ENCODE measurements at regions not wholly inside any gene's neighbourhood (a gene's known extent, or its start where the extent isn't known, plus 50 kb on each side); places are given as distances from the start of the nearest gene placed in this dataset.

DNA sequence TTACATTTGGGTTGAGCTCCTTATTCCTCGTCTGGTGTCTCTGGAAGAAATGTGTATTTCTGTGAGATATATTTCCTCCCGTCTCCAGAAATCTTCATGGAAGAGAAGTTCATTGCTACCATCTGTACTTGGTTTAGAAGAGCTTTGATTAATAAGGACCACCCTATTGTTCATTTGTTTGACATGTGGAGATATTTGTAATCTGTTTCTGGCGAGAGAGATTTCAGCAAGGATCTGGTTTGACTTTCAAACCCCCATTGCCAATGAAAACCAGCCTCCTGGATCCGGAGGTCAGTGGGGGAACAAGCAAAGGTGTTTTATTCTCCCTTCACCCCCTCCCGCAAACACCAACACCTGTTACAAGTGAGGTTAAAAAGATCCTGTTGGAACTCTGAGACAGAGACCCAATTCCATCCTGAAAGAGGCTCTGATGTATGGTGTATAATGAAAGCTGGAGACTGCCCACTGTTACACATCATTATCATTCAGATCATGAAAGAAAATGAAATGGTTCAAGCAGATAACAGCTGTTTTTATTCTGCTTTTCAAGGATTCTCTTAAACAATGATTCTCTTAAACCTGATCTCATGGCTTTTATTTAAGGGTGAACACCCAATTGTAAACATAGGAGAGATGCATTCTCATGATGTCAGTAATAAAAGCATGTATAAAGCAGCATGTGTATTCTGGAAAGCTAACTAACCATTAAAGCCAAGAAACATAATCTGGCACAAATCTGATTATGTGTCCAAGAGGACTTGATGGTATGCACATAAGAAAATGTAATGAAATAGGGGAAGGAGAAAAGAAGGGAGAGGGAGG, 393.5 kb upstream of the ADGRL2 start:
- H3K27me3 Mint-ChIP-seq, result no peaks in the 10 kb centered on the region
- no peaks in the 10 kb centered on the region for H3K4me1 Mint-ChIP-seq
- H3K36me3 Mint-ChIP-seq, result no peaks in the 10 kb centered on the region
- DNase-seq (no peak), ATAC-seq (ENCODE audit: low read depth in 2 of 2) (no peak)
- H3K9me3 Mint-ChIP-seq, result no peaks in the 10 kb centered on the region
- H3K4me3 Mint-ChIP-seq, result no peak overlapping the region
- H3K27ac Mint-ChIP-seq, result peak overlapping the region in 1 of 6 donors; percentile 40

DNA sequence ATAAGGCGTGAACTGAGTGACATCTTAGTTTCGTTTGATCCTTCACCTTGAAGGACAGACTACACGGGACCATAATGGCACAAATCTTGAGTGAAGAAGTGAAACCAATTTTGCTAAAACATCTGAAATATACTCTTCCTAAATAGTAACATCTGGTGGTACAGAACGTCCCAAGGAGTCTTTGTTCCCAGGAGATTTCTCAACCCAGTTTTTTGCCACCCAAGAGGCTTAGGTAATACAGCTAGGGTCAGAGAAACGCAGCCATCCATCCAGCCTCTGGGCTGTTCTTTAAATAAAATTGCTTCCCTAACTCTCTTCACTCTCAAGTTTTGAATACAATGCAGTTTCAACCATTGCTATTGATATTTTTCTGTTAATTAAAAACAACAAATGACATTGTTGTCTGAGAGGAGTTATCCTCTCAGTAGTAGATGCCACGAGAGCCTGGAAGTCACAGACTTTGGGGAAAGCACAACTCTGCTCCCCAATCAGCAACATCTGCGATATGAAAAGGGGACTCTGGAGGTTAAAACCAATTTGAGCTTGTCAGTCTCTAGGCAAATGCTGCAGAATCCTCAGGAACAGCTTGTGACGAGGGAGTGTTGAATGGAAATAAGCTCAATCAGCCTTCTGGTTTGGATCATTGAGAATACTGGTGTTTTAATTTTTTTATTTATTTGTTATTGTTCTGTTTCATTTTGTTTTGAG, 394.3 kb upstream of the ADGRL2 start:
- no peak overlapping the region for H3K4me3 Mint-ChIP-seq

DNA sequence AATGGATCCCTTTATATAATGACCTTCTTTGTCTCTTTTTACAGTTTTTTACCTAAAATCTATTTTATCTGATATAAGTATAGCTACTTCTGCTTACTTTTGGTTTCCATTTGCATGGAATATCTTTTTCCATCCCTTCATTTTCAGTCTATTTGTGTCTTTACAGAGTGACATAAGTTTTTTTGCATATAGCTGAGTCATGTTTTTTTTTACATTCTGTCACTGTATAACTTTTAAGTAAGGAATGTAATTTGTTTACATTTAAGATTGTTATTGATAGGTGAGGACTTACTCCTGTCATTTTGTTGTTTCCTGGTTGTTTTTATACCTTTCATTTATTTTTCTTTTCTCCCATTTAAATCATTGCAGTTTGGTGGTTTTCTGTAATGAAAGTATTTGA, 402.7 kb upstream of the ADGRL2 start:
- H3K9me3 Mint-ChIP-seq, result peaks cover 10 to 33% (median 16%) of the 10 kb centered on the region in 7 donors
- DNase-seq, result no peak

More for the DNA sequence above, 394.3 kb upstream of the ADGRL2 start:
- Mint-ChIP-seq H3K36me3 (no peaks in the 10 kb centered on the region), H3K4me1 (no peaks in the 10 kb centered on the region), H3K27me3 (no peaks in the 10 kb centered on the region), H3K27ac (no peak overlapping the region), H3K9me3 (peaks cover 0 to 2% (median 0%) of the 10 kb centered on the region in 7 donors)
- no peak for DNase-seq
- ATAC-seq (ENCODE audit: low read depth in 2 of 2), result no peak

DNA sequence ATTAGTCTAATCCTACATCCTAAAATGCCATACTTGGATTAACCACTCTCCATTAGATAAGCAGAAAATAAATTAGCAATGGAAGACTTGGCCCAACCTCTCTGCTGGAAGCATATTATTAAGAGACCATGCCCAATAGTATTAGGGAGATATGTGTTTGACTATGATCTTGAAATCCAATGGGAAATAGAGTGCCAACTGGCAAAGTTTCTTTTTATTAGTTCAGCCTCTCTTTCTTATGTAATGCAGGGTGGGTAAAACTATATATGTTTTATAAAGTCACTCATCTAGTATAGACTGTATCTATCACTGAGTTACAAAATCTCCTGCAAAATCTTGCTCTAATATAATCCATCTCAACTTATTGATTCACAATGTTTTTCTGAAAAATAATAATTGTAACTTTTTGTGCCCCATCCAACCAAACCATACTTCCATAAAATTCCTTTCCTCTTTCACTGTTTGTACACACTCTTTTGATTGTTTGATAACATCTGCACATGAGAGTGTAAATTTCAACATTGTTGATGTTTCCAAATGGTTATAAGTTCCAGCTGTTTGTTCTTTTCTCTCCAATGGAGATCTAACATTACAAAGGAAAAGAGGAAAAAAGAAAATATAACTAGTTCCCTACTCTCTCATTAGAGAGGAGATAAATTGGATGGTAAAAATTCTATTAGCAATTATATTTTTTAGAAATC, 408.1 kb upstream of the ADGRL2 start:
- Mint-ChIP-seq H3K4me3 (no peak overlapping the region), H3K27me3 (no peaks in the 10 kb centered on the region), H3K4me1 (no peaks in the 10 kb centered on the region), H3K27ac (no peak overlapping the region), H3K9me3 (peaks cover 0 to 7% (median 0%) of the 10 kb centered on the region in 7 donors), H3K36me3 (no peaks in the 10 kb centered on the region)
- ATAC-seq (ENCODE audit: low read depth in 2 of 2) (no peak), DNase-seq (no peak)

More for the DNA sequence above, 402.7 kb upstream of the ADGRL2 start:
- Mint-ChIP-seq H3K36me3 (no peaks in the 10 kb centered on the region), H3K4me1 (no peaks in the 10 kb centered on the region), H3K27ac (no peak overlapping the region), H3K4me3 (no peak overlapping the region), H3K27me3 (no peaks in the 10 kb centered on the region)
- no peak for ATAC-seq (ENCODE audit: low read depth in 2 of 2)

DNA sequence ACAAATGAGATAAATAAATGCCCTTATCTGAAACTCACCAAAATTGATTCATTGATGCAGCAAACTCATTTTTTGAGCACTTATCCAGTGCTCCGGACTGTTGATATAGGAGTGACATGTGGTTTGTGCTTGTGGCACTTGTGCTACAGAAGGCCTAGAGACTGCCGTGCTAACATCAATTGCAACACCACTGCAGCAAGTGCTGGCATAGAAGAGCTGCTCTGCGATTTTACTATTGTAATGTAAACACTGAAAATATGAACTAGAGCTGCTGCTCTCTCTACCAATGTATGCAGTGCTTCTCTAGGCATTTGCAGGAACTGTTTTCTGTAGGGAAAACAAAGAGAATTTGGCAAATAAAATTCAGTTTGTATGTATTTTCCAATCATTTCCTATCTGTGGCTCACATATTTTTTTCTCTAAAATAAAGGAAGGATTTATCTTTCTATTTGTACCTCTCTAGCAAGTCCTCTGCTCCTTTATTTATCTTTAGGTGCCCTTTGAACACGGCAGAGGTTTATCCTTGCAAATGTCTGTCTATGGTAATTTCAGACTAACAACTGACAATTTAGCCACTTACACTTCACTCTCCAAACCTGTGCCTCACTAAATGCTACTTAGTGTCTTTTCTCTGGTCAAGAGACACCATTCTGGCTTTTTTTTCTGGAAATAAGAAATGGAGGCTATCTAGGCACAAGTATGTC, 409.5 kb upstream of the ADGRL2 start:
- Mint-ChIP-seq H3K4me3 (no peak overlapping the region), H3K9me3 (peaks cover 0 to 4% (median 0%) of the 10 kb centered on the region in 7 donors), H3K4me1 (no peaks in the 10 kb centered on the region), H3K27me3 (no peaks in the 10 kb centered on the region), H3K27ac (no peak overlapping the region), H3K36me3 (no peaks in the 10 kb centered on the region)
- no peak for ATAC-seq (ENCODE audit: low read depth in 2 of 2)
- no peak for DNase-seq

DNA sequence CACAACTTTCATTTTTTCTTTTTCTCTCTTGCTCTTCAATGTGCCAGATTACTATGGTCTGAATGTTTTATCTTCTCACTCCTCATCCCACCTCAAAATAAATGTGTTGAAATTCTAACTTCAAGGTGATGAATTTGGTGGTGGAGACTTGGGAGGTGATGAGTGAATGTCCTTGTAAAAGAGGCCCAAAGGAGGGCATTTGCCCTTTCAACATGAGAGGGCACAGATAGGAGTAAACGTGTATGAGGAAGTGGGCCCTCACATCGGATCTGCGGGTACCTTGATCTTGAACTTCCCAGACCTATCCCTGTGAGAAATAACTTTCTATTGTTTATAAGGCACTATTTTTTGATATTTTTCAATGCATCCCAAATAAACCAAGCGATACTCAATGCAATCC, 412.3 kb upstream of the ADGRL2 start:
- no peaks in the 10 kb centered on the region for H3K4me1 Mint-ChIP-seq
- no peaks in the 10 kb centered on the region for H3K9me3 Mint-ChIP-seq
- DNase-seq, result no peak
- H3K27ac Mint-ChIP-seq, result no peak overlapping the region
- no peak overlapping the region for H3K4me3 Mint-ChIP-seq
- ATAC-seq (ENCODE audit: low read depth in 2 of 2), result no peak
- no peaks in the 10 kb centered on the region for H3K27me3 Mint-ChIP-seq
- no peaks in the 10 kb centered on the region for H3K36me3 Mint-ChIP-seq

DNA sequence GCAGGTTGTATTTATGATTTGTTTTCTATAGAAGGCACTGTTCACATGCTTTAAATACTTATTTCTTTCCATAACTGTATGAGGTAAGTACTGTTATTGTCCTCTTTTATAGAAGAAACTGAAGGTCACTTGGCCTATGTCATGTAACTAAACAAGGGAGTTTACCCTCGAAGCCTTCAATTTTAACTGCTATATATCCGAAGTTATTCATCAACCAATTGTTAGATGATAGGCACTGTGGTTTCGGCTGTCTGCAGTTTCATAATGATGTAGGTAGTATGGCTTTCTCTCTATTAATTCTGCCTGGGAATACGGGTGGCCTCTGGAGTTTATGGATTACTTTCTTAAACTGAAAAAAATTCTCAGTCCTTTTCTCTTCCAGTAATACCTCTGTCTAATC, 413.3 kb upstream of the ADGRL2 start:
- H3K4me1 Mint-ChIP-seq, result no peaks in the 10 kb centered on the region
- H3K27me3 Mint-ChIP-seq, result no peaks in the 10 kb centered on the region
- no peak for DNase-seq
- peaks cover 0 to 2% (median 0%) of the 10 kb centered on the region in 7 donors for H3K9me3 Mint-ChIP-seq
- no peak for ATAC-seq (ENCODE audit: low read depth in 2 of 2)
- no peak overlapping the region for H3K27ac Mint-ChIP-seq
- H3K4me3 Mint-ChIP-seq, result no peak overlapping the region
- H3K36me3 Mint-ChIP-seq, result no peaks in the 10 kb centered on the region

DNA sequence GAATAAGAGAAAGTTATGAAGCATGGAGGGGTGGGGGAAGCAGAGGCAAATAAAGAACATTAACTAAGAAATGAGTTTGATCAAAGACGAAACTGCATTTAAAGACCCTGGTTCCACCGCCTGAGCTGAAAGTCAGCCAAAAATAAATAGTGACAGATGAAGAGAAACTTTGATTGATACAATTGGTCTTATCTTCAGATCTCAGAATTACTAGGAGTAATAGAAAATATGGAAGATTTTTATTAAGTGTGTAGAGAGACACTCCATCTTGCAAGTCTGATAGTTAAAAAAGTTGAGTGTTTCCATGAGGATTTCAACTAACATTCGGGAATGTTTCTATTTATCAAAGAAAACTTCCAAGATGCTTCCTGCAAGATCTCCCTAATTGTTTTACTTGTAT, 418.2 kb upstream of the ADGRL2 start:
- H3K27me3 Mint-ChIP-seq, result no peaks in the 10 kb centered on the region
- H3K27ac Mint-ChIP-seq, result no peak overlapping the region
- no peak overlapping the region for H3K4me3 Mint-ChIP-seq
- H3K36me3 Mint-ChIP-seq, result no peaks in the 10 kb centered on the region
- peaks cover 0 to 5% (median 0%) of the 10 kb centered on the region in 7 donors for H3K9me3 Mint-ChIP-seq
- no peak for ATAC-seq (ENCODE audit: low read depth in 2 of 2)
- H3K4me1 Mint-ChIP-seq, result no peaks in the 10 kb centered on the region
- DNase-seq, result no peak

DNA sequence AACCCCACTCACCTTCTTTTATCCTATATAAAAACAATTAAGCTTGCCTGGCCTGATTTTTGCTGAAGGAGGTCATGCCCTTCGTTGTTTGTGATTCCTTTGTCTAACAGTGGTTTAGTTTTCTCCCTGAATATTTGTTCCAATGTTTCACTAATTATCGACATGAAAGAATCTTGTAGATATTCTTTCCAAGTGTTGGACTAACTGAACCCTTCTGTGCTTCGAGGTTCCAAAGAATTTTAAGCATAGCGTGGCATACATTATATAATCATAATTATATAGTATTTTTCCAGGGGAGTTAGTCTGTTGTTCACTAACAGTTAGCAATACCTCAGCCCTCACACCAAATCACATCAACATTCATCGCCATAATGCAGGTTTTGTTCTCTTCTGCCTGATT, 418.9 kb upstream of the ADGRL2 start:
- Mint-ChIP-seq H3K27me3 (no peaks in the 10 kb centered on the region), H3K9me3 (peaks cover 0 to 5% (median 0%) of the 10 kb centered on the region in 7 donors), H3K4me3 (no peak overlapping the region), H3K27ac (no peak overlapping the region), H3K4me1 (no peaks in the 10 kb centered on the region), H3K36me3 (no peaks in the 10 kb centered on the region)
- no peak for DNase-seq
- ATAC-seq (ENCODE audit: low read depth in 2 of 2), result no peak

DNA sequence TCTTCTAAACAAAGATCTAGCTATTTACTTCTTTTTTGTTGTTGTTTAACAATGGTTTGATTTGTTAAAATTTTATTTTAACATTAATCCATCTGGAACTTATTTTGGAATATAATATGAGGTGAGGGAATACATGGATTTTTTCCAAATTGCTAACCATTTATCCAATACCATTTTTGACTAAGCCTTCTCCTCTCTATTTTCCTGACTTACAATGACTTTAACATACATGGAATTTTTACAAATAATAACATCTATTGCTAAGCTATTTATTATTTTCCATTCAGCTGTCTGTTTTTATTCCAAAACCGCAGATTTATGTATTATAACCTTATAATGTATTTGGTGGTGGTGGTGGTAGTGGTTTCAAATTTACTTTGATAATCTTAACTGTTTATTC, 420.3 kb upstream of the ADGRL2 start:
- Mint-ChIP-seq H3K27me3 (no peaks in the 10 kb centered on the region), H3K4me3 (no peak overlapping the region), H3K27ac (no peak overlapping the region), H3K4me1 (no peaks in the 10 kb centered on the region), H3K36me3 (no peaks in the 10 kb centered on the region), H3K9me3 (peaks cover 0 to 7% (median 0%) of the 10 kb centered on the region in 7 donors)
- DNase-seq (no peak), ATAC-seq (ENCODE audit: low read depth in 2 of 2) (no peak)

DNA sequence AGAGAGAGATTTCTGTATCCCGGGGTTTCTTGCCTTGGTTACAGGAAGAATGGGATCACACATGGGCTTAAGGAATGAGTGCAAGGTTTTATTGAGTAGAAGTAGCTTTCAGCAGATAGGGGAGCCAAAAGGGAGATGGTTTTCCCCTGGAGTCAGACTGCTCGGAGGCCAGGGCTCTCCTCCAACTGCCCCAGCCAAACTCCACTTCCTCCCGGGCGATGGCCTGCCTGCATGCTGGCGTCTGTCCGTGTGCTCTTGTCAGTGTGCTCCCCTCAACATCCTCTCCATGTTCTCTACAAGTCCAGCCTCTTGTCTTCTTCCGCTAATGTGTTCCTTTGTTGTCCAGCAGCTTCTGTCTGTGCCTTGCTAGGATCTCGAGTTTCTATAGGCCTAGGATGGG, 421.3 kb upstream of the ADGRL2 start:
- Mint-ChIP-seq H3K27ac (no peak overlapping the region), H3K9me3 (peaks cover 0 to 7% (median 0%) of the 10 kb centered on the region in 7 donors), H3K27me3 (no peaks in the 10 kb centered on the region), H3K36me3 (no peaks in the 10 kb centered on the region), H3K4me1 (no peaks in the 10 kb centered on the region), H3K4me3 (no peak overlapping the region)
- ATAC-seq (ENCODE audit: low read depth in 2 of 2) (no peak), DNase-seq (no peak)

DNA sequence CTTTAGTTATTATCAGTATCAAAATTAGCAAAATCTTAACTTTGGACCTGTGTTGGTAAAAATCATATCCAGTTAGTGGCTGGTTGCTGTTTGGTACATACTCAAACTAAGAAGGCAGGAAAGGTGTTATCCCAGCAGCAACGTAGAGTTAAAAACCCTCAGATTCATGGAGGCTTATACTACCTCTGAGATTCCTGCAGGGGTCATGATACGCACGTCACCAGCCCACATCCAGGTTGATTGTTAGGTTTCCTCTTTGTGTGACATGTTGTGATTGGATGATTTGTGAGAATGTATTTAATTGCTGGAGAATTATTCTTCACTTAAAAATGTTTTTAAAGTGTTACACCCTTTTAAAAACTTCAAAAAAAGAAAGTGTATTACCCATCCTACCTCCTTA, 423.3 kb upstream of the ADGRL2 start:
- H3K4me1 Mint-ChIP-seq, result no peaks in the 10 kb centered on the region
- no peaks in the 10 kb centered on the region for H3K36me3 Mint-ChIP-seq

DNA sequence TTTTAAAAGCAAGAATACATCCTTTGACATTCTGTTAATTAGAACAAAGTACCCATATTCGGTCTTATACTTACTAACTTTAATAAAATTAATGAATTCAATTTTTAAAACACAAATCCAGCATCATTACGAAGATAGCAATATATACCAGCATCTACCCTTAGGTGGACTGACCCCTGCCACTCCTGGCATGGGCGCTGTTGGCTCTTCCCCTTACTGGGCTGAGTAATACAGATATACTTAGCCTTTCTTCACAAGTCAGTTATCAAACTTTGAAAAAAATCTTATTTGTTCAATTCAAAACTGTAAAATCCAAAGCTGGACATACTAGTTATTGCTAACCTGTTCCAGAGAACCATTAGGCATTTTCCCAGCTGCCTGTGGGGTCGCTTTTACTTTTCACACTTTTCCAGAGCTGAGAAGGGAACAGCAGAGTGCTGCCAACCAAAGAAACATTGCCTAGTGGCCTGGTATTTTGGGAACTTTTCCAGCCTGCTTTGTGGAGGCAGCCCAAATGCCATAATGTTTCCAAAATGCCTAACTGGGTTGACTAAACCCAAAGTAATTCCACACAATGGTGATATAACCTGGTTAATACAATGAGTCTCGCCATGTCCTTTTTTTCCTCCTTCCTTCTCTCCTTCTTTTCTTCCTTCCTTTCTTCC, 424.7 kb upstream of the ADGRL2 start:
- H3K27ac Mint-ChIP-seq, result no peak overlapping the region
- H3K36me3 Mint-ChIP-seq, result no peaks in the 10 kb centered on the region
- H3K4me1 Mint-ChIP-seq, result no peaks in the 10 kb centered on the region
- no peak overlapping the region for H3K4me3 Mint-ChIP-seq
- H3K27me3 Mint-ChIP-seq, result no peaks in the 10 kb centered on the region
- ATAC-seq (ENCODE audit: low read depth in 2 of 2) (no peak), DNase-seq (no peak)
- H3K9me3 Mint-ChIP-seq, result peaks cover 0 to 5% (median 0%) of the 10 kb centered on the region in 7 donors

More for the DNA sequence above, 423.3 kb upstream of the ADGRL2 start:
- ATAC-seq (ENCODE audit: low read depth in 2 of 2) (no peak), DNase-seq (no peak)
- no peak overlapping the region for H3K4me3 Mint-ChIP-seq
- H3K27me3 Mint-ChIP-seq, result no peaks in the 10 kb centered on the region
- peaks cover 0 to 5% (median 0%) of the 10 kb centered on the region in 7 donors for H3K9me3 Mint-ChIP-seq
- H3K27ac Mint-ChIP-seq, result no peak overlapping the region
